ENCODE measurements at regions not wholly inside any gene's neighbourhood (a gene's known extent, or its start where the extent isn't known, plus 50 kb on each side); places are given as distances from the start of the nearest gene placed in this dataset.

GRCh38 chr3:153631664-153632063 lies 469.6 kb downstream of the RAP2B start:
- TF ChIP-seq HMGA2 (CRISPR knock-in tag; IDR thresholded peaks at IDR 0.05) = no peak
- no peak for TF ChIP-seq RELA (CRISPR knock-in tag; IDR thresholded peaks at IDR 0.05; ENCODE audit: borderline replicate concordance)
- no peak for TF ChIP-seq PREB (CRISPR knock-in tag; IDR thresholded peaks at IDR 0.05; ENCODE audit: borderline replicate concordance)
- TF ChIP-seq ZNF138 (CRISPR knock-in tag; conservative IDR thresholded peaks at IDR 0.05) = no peak
- TF ChIP-seq NFE2L1 (CRISPR knock-in tag; IDR thresholded peaks at IDR 0.05) = no peak
- TF ChIP-seq NFYB (CRISPR knock-in tag; conservative IDR thresholded peaks at IDR 0.05; ENCODE audit: low read depth) = no peak
- TF ChIP-seq, protein P1, sequence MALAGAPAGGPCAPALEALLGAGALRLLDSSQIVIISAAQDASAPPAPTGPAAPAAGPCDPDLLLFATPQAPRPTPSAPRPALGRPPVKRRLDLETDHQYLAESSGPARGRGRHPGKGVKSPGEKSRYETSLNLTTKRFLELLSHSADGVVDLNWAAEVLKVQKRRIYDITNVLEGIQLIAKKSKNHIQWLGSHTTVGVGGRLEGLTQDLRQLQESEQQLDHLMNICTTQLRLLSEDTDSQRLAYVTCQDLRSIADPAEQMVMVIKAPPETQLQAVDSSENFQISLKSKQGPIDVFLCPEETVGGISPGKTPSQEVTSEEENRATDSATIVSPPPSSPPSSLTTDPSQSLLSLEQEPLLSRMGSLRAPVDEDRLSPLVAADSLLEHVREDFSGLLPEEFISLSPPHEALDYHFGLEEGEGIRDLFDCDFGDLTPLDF (CRISPR knock-in tag; IDR thresholded peaks at IDR 0.05) = no peak
- TF ChIP-seq MYBL2 (CRISPR knock-in tag; IDR thresholded peaks at IDR 0.05) = no peak
- TF ChIP-seq JAZF1 (CRISPR knock-in tag; IDR thresholded peaks at IDR 0.05) = no peak
- Mint-ChIP-seq H3K36me3 (no peaks in the 10 kb centered on the region), H3K4me3 (no peak overlapping the region), H3K9me3 (no peaks in the 10 kb centered on the region), H3K27ac (no peak overlapping the region), H3K4me1 (peaks cover 26% of the 10 kb centered on the region), H3K27me3 (ENCODE audit: low read depth) (no peaks in the 10 kb centered on the region)
- CTCF ChIA-PET = no interaction called here
- DNase-seq (ENCODE audit: low spot score) = no peak
- ATAC-seq = no peak
- POLR2A ChIA-PET = no interaction called here

- Mint-ChIP-seq H3K36me3 (no peaks in the 10 kb centered on the region), H3K9me3 (no peaks in the 10 kb centered on the region), H3K4me1 (peaks cover 29% of the 10 kb centered on the region), H3K27ac (no peak overlapping the region), H3K27me3 (ENCODE audit: low read depth) (no peaks in the 10 kb centered on the region), H3K4me3 (no peak overlapping the region)
- DNase-seq (ENCODE audit: low spot score) (no peak), ATAC-seq (no peak)
- ChIA-PET CTCF (no interaction called here), POLR2A (no interaction called here)
- TF ChIP-seq CREM (CRISPR knock-in tag; IDR thresholded peaks at IDR 0.05) (no peak), ZNF232 (CRISPR knock-in tag; IDR thresholded peaks at IDR 0.05) (no peak), GABPB1 (CRISPR knock-in tag; IDR thresholded peaks at IDR 0.05) (no peak), ZNF263 (CRISPR knock-in tag; IDR thresholded peaks at IDR 0.05; ENCODE audit: low read depth) (no peak), E2F4 (CRISPR knock-in tag; IDR thresholded peaks at IDR 0.05; ENCODE audit: borderline replicate concordance, low read depth) (no peak), ATF3 (CRISPR knock-in tag; conservative IDR thresholded peaks at IDR 0.05) (no peak)
- TF ChIP-seq, protein P2, sequence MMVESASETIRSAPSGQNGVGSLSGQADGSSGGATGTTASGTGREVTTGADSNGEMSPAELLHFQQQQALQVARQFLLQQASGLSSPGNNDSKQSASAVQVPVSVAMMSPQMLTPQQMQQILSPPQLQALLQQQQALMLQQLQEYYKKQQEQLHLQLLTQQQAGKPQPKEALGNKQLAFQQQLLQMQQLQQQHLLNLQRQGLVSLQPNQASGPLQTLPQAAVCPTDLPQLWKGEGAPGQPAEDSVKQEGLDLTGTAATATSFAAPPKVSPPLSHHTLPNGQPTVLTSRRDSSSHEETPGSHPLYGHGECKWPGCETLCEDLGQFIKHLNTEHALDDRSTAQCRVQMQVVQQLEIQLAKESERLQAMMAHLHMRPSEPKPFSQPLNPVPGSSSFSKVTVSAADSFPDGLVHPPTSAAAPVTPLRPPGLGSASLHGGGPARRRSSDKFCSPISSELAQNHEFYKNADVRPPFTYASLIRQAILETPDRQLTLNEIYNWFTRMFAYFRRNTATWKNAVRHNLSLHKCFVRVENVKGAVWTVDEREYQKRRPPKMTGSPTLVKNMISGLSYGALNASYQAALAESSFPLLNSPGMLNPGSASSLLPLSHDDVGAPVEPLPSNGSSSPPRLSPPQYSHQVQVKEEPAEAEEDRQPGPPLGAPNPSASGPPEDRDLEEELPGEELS (CRISPR knock-in tag; IDR thresholded peaks at IDR 0.05) = no peak
Observed at GRCh38 chr3:153633407-153633806, 471.4 kb downstream of the RAP2B start.

DNA sequence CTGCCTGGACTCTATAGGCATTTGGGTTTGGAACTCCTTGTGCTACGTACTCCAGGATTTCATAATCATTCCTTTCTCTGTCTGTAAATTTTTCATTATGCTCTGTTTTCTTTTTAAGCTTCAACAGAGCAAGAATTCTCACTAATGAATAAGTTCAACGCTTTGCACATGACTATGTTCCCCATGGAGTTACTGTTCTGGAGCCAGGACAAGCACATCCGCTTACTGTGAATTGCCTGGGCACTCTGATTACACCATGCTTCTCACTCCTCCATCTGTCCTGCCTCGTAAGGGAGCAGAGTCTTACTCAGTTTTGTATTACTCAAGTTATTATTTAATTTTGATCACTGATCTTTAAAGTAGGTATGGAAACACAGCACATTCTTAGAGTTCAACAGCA lies 472.7 kb downstream of the RAP2B start:
- Mint-ChIP-seq H3K4me3 (no peak overlapping the region), H3K27me3 (ENCODE audit: low read depth) (no peaks in the 10 kb centered on the region), H3K9me3 (no peaks in the 10 kb centered on the region), H3K27ac (no peak overlapping the region), H3K36me3 (no peaks in the 10 kb centered on the region), H3K4me1 (peaks cover 31% of the 10 kb centered on the region)
- ChIA-PET CTCF (no interaction called here), POLR2A (no interaction called here)
- no peak for ATAC-seq
- no peak for DNase-seq (ENCODE audit: low spot score)
- TF ChIP-seq, protein P3, sequence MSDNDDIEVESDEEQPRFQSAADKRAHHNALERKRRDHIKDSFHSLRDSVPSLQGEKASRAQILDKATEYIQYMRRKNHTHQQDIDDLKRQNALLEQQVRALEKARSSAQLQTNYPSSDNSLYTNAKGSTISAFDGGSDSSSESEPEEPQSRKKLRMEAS (CRISPR knock-in tag; IDR thresholded peaks at IDR 0.05) = no peak
- no peak for TF ChIP-seq ATF6 (CRISPR knock-in tag; IDR thresholded peaks at IDR 0.05)
- TF ChIP-seq OVOL2 (CRISPR knock-in tag; IDR thresholded peaks at IDR 0.05; ENCODE audit: borderline replicate concordance) = no peak
- no peak for TF ChIP-seq PREB (CRISPR knock-in tag; IDR thresholded peaks at IDR 0.05; ENCODE audit: borderline replicate concordance)
- no peak for TF ChIP-seq FOXK1 (CRISPR knock-in tag; IDR thresholded peaks at IDR 0.05)
- TF ChIP-seq CREM (CRISPR knock-in tag; IDR thresholded peaks at IDR 0.05) = no peak
- TF ChIP-seq, protein P1 (CRISPR knock-in tag; IDR thresholded peaks at IDR 0.05) = no peak

All from WTC11 (cell line).